H9 (cell line): ENCODE measurements at regions not wholly inside any gene's neighbourhood (a gene's known extent, or its start where the extent isn't known, plus 50 kb on each side); places are given as distances from the start of the nearest gene placed in this dataset.
A peak's percentile ranks its signal among the peaks of the same experiment; 100 is the strongest.

Experiments used
- DNase-seq: peaks from one replicate; pipeline ENCODE4 v3.0.0-alpha.2; 2017
- H2AFZ ChIP-seq: one replicate; pipeline ENCODE4 v1.6.1; 2013; ENCODE audit warnings: mild to moderate bottlenecking, low read length, control low read depth, moderate library complexity
- H2AK5ac ChIP-seq: 2 replicates; pipeline ENCODE4 v1.6.1; 2013; ENCODE audit warnings: low read length, control low read depth, mixed read lengths; ENCODE audit not compliant: insufficient read length
- H2BK120ac ChIP-seq: one replicate; pipeline ENCODE4 v1.6.1; 2013; ENCODE audit warnings: low read depth, mild to moderate bottlenecking, low read length, control low read depth, inconsistent platforms; ENCODE audit not compliant: poor library complexity, severe bottlenecking
- H2BK12ac ChIP-seq: 2 replicates; pipeline ENCODE4 v1.6.1; 2013; ENCODE audit warnings: low read length, control low read depth, mixed read lengths, low read depth; ENCODE audit not compliant: insufficient read length
- H2BK15ac ChIP-seq: 2 replicates; pipeline ENCODE4 v1.6.1; 2013; ENCODE audit warnings: low read depth, low read length, control low read depth
- H2BK20ac ChIP-seq: one replicate; pipeline ENCODE4 v1.6.1; 2013; ENCODE audit warnings: low read depth, mild to moderate bottlenecking, low read length, control low read depth, inconsistent platforms; ENCODE audit not compliant: poor library complexity, severe bottlenecking
- H2BK5ac ChIP-seq: 2 replicates; pipeline ENCODE4 v1.6.1; 2013; ENCODE audit warnings: low read length, control low read depth, mixed read lengths; ENCODE audit not compliant: insufficient read length
- H3K14ac ChIP-seq: 2 replicates; pipeline ENCODE4 v1.6.1; 2013; ENCODE audit warnings: low read length, control low read depth; ENCODE audit not compliant: insufficient read depth
- H3K18ac ChIP-seq: 2 replicates; pipeline ENCODE4 v1.6.1; 2013; ENCODE audit warnings: low read depth, mild to moderate bottlenecking, mixed read lengths, low read length, control low read depth; ENCODE audit not compliant: insufficient read length
- H3K23ac ChIP-seq: 2 replicates; pipeline ENCODE4 v1.6.1; 2013; ENCODE audit warnings: low read length, control low read depth, mixed read lengths, low read depth; ENCODE audit not compliant: insufficient read length
- H3K23me2 ChIP-seq: 2 replicates; pipeline ENCODE4 v1.6.1; 2013; ENCODE audit warnings: low read depth, mild to moderate bottlenecking, mixed read lengths, low read length, control low read depth; ENCODE audit not compliant: insufficient read length, poor library complexity, severe bottlenecking
- H3K27ac ChIP-seq: 2 replicates; pipeline ENCODE4 v1.5.1; 2013; ENCODE audit warnings: low read length, control low read depth, mixed read lengths, low read depth; ENCODE audit not compliant: insufficient read length
- H3K27me3 ChIP-seq: 2 replicates; pipeline ENCODE4 v1.6.1; 2013; ENCODE audit warnings: low read length, control low read depth, inconsistent platforms; ENCODE audit not compliant: insufficient read depth
- H3K4ac ChIP-seq: 2 replicates; pipeline ENCODE4 v1.6.1; 2013; ENCODE audit warnings: low read depth, mild to moderate bottlenecking, control low read depth, inconsistent platforms, low read length, moderate library complexity
- H3K4me1 ChIP-seq: 2 replicates; pipeline ENCODE4 v1.6.1; 2013; ENCODE audit warnings: low read length, control low read depth, inconsistent platforms; ENCODE audit not compliant: insufficient read depth
- H3K4me2 ChIP-seq: 2 replicates; pipeline ENCODE4 v1.6.1; 2013; ENCODE audit warnings: low read length, control low read depth, mixed read lengths; ENCODE audit not compliant: insufficient read length, insufficient read depth
- H3K56ac ChIP-seq: 2 replicates; pipeline ENCODE4 v1.6.1; 2013; ENCODE audit warnings: low read depth, mild to moderate bottlenecking, mixed read lengths, low read length, control low read depth; ENCODE audit not compliant: insufficient read length
- H3K79me1 ChIP-seq: 2 replicates; pipeline ENCODE4 v1.6.1; 2013; ENCODE audit warnings: low read depth, mild to moderate bottlenecking, moderate library complexity, low read length, control low read depth, inconsistent platforms; ENCODE audit not compliant: insufficient read depth, poor library complexity, severe bottlenecking
- H3K79me2 ChIP-seq: 2 replicates; pipeline ENCODE4 v1.6.1; 2013; ENCODE audit warnings: low read length, control low read depth, inconsistent platforms; ENCODE audit not compliant: insufficient read depth
- H3K9ac ChIP-seq: 2 replicates; pipeline ENCODE4 v1.6.1; 2013; ENCODE audit warnings: low read length, control low read depth, mixed read lengths; ENCODE audit not compliant: insufficient read length; ENCODE audit errors: extremely low read depth
- H3K9me3 ChIP-seq: one replicate; pipeline ENCODE4 v1.6.1; 2013; ENCODE audit warnings: low read depth, low read length, inconsistent platforms; ENCODE audit not compliant: control insufficient read depth
- H3T11ph ChIP-seq: one replicate; pipeline ENCODE4 v1.6.1; 2013; ENCODE audit warnings: mild to moderate bottlenecking, low read length, control low read depth, inconsistent platforms
- H4K20me1 ChIP-seq: one replicate; pipeline ENCODE4 v1.6.1; 2013; ENCODE audit not compliant: control insufficient read depth, insufficient read length, insufficient read depth
- H4K5ac ChIP-seq: 2 replicates; pipeline ENCODE4 v1.6.1; 2013; ENCODE audit warnings: low read depth, mild to moderate bottlenecking, mixed read lengths, low read length, control low read depth; ENCODE audit not compliant: insufficient read length
- H4K8ac ChIP-seq: replicated peaks from 2 replicates; pipeline ENCODE4 v1.6.1; 2013; ENCODE audit warnings: low read length, control low read depth, mixed read lengths, low read depth; ENCODE audit not compliant: insufficient read length
- H4K91ac ChIP-seq: 2 replicates; pipeline ENCODE4 v1.6.1; 2013; ENCODE audit warnings: low read depth, mild to moderate bottlenecking, moderate library complexity, mixed read lengths, low read length, control low read depth; ENCODE audit not compliant: insufficient read length
- H3K27ac Mint-ChIP-seq, 3 experiments: 2 replicates in 2 of 3; 3 replicates in 1 of 3; pipeline ENCODE4 v1.8.0; 2020 to 2021; ENCODE audit warnings: mixed read lengths in 3 of 3, mild to moderate bottlenecking in 1 of 3, moderate library complexity in 1 of 3
- H3K27me3 Mint-ChIP-seq: 2 replicates; pipeline ENCODE4 v1.8.0; 2021; ENCODE audit warnings: low read depth, mild to moderate bottlenecking, moderate library complexity, mixed read lengths
- H3K36me3 Mint-ChIP-seq, 3 experiments: 2 replicates in 2 of 3; 3 replicates in 1 of 3; pipeline ENCODE4 v1.8.0; 2020 to 2021; ENCODE audit warnings: low read depth in 3 of 3, mixed read lengths in 3 of 3; ENCODE audit not compliant: insufficient read depth in 1 of 3
- H3K4me1 Mint-ChIP-seq, 2 experiments: 2 replicates each; pipeline ENCODE4 v1.8.0; 2020; ENCODE audit warnings: mixed read lengths in 2 of 2
- H3K4me3 Mint-ChIP-seq, 2 experiments: 2 replicates in 1 of 2; 3 replicates in 1 of 2; pipeline ENCODE4 v1.8.0; 2020 to 2021; ENCODE audit warnings: mild to moderate bottlenecking in 2 of 2, mixed read lengths in 2 of 2, moderate library complexity in 1 of 2
- H3K9me3 Mint-ChIP-seq, 2 experiments: 2 replicates in 1 of 2; 3 replicates in 1 of 2; pipeline ENCODE4 v1.8.0; 2020; ENCODE audit warnings: mild to moderate bottlenecking in 2 of 2, mixed read lengths in 2 of 2, moderate library complexity in 1 of 2
- WGBS: extraction: QIAGEN DNeasy Blood & Tissue Kit; methylation state at CpG from one replicate; pipeline ENCODE4 v1.1.7; 2013; ENCODE audit warnings: missing lambda C conversion rate, low lambda C conversion rate, mixed read lengths; ENCODE audit not compliant: insufficient read length; ENCODE audit errors: extremely low coverage; 5-methylcytosine and 5-hydroxymethylcytosine counted together
- TF ChIP-seq, protein P1 (sequence below): fragments of 200-600 bp; sonication (generic); conservative IDR thresholded peaks from 3 replicates; pipeline ENCODE4 v1.8.0; 2021; ENCODE audit warnings: antibody characterized with exemption, mild to moderate bottlenecking

DNA sequence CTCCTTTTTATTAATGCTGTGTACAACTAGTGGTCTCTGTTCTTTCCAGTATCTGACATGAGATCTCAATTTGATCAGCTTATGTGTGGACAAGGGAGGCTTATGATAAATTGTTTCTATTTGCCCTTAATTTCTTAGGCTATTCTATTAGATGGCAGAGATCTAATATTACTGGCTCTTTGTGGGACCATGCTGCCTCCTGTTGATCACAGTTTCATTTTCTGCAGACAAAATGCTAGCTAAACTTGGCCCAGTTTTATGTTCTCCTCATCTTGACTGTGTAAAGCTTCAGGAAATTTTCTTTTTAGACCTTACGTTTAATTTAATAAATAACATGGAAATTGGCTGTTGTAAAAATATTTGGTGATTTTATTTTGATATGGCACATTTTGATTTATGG, 627.1 kb upstream of the AADAT start:
- Histone ChIP-seq H3K23ac (no peak overlapping the region), H3K14ac (no peak overlapping the region), H2BK15ac (no peak overlapping the region), H4K5ac (no peak overlapping the region), H3K4ac (no peak overlapping the region), H3K27me3 (no peaks in the 10 kb centered on the region), H3K9me3 (no peaks in the 10 kb centered on the region), H3K56ac (no peak overlapping the region), H3K23me2 (no peaks in the 10 kb centered on the region), H2AK5ac (no peak overlapping the region), H4K91ac (no peak overlapping the region), H3K9ac (no peak overlapping the region), H2BK120ac (no peak overlapping the region), H3T11ph (no peak overlapping the region), H2BK20ac (no peak overlapping the region), H3K4me2 (no peak overlapping the region), H3K79me2 (no peaks in the 10 kb centered on the region), H2BK12ac (no peak overlapping the region), H2BK5ac (no peak overlapping the region), H3K27ac (no peak overlapping the region), H3K18ac (no peak overlapping the region), H4K8ac (no peak overlapping the region), H3K79me1 (no peaks in the 10 kb centered on the region), H2AFZ (no peak overlapping the region), H3K4me1 (no peaks in the 10 kb centered on the region), H4K20me1 (no peaks in the 10 kb centered on the region)
- TF ChIP-seq, protein P1, sequence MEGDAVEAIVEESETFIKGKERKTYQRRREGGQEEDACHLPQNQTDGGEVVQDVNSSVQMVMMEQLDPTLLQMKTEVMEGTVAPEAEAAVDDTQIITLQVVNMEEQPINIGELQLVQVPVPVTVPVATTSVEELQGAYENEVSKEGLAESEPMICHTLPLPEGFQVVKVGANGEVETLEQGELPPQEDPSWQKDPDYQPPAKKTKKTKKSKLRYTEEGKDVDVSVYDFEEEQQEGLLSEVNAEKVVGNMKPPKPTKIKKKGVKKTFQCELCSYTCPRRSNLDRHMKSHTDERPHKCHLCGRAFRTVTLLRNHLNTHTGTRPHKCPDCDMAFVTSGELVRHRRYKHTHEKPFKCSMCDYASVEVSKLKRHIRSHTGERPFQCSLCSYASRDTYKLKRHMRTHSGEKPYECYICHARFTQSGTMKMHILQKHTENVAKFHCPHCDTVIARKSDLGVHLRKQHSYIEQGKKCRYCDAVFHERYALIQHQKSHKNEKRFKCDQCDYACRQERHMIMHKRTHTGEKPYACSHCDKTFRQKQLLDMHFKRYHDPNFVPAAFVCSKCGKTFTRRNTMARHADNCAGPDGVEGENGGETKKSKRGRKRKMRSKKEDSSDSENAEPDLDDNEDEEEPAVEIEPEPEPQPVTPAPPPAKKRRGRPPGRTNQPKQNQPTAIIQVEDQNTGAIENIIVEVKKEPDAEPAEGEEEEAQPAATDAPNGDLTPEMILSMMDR = peak; percentile 45; the same call in 2 of the 3 replicates
- Mint-ChIP-seq H3K36me3 (peaks cover 4 to 16% (median 6%) of the 10 kb centered on the region in 3 experiments), H3K4me3 (no peak overlapping the region), H3K27me3 (no peaks in the 10 kb centered on the region), H3K27ac (no peak overlapping the region), H3K9me3 (peaks cover 5 to 9% of the 10 kb centered on the region in 2 experiments; a peak in 4 of 5 replicates), H3K4me1 (peaks cover 5 to 6% of the 10 kb centered on the region in 2 experiments; a peak in 3 of 4 replicates)
- no peak for DNase-seq
- WGBS = no CpG with 5 or more reads among the region's 1 CpG
